IMR-90 (cell line): ENCODE measurements at regions not wholly inside any gene's neighbourhood (a gene's known extent, or its start where the extent isn't known, plus 50 kb on each side); places are given as distances from the start of the nearest gene placed in this dataset.

Source experiments
- ATAC-seq: fragments of 200-7000 bp; cut with Tn5 transposase; 2 replicates; pipeline ENCODE4 v1.9.1; 2020; ENCODE audit warnings: low read depth, mild to moderate bottlenecking, moderate library complexity
- BruUV-seq: library from RNA; stranded (reverse); fragments of 400-500 nt; replicated peaks from 2 replicates; lab custom pipeline; 2021; lab: Mats Ljungman, UMichigan
- CTCF ChIA-PET: fragments of 300-600 bp; formaldehyde crosslinking; extraction: SDS; loops from one replicate; lab custom pipeline; 2021; ENCODE audit warnings: antibody characterized with exemption; lab: Yijun Ruan, JAX
- POLR2A ChIA-PET: fragments of 300-600 bp; sonication (Branson Sonifier 250); formaldehyde crosslinking; loops from one replicate; lab custom pipeline; 2022; ENCODE audit warnings: antibody characterized with exemption; ENCODE audit not compliant: unreplicated experiment; lab: Charles Lee
- DNase-seq: peaks from one replicate; pipeline ENCODE4 v3.0.0; 2013
- H2AFZ ChIP-seq: replicated peaks from 2 replicates; pipeline ENCODE3; 2013; ENCODE audit warnings: low read length, mild to moderate bottlenecking; ENCODE audit not compliant: poor library complexity
- H2AK5ac ChIP-seq: 2 replicates; pipeline ENCODE4 v1.6.1; 2013; ENCODE audit warnings: low read depth, low read length, inconsistent platforms
- H2AK9ac ChIP-seq: replicated peaks from 2 replicates; pipeline ENCODE3; 2013; ENCODE audit warnings: mild to moderate bottlenecking, low read depth, low read length, moderate library complexity; ENCODE audit not compliant: poor library complexity
- H2BK120ac ChIP-seq: 2 replicates; pipeline ENCODE4 v1.6.1; 2013; ENCODE audit warnings: low read depth, low read length, inconsistent platforms
- H2BK15ac ChIP-seq: 3 replicates; pipeline ENCODE4 v1.6.1; 2013; ENCODE audit warnings: low read depth, low read length, inconsistent platforms
- H2BK20ac ChIP-seq: 2 replicates; pipeline ENCODE4 v1.6.1; 2013; ENCODE audit warnings: low read depth, mild to moderate bottlenecking, inconsistent platforms, low read length, moderate library complexity
- H2BK5ac ChIP-seq: 2 replicates; pipeline ENCODE4 v1.6.1; 2013; ENCODE audit warnings: mild to moderate bottlenecking, low read depth, low read length, inconsistent platforms; ENCODE audit not compliant: poor library complexity, severe bottlenecking
- H3K14ac ChIP-seq: replicated peaks from 2 replicates; pipeline ENCODE4 v1.6.1; 2013; ENCODE audit warnings: low read depth, low read length, inconsistent platforms
- H3K18ac ChIP-seq: 2 replicates; pipeline ENCODE4 v1.6.1; 2013; ENCODE audit warnings: low read depth, low read length, control low read depth
- H3K23ac ChIP-seq: 2 replicates; pipeline ENCODE4 v1.6.1; 2013; ENCODE audit warnings: low read depth, low read length, inconsistent platforms
- H3K27ac ChIP-seq: 2 replicates; pipeline ENCODE4 v1.5.1; 2013; ENCODE audit warnings: mild to moderate bottlenecking, control low read depth, low read length; ENCODE audit not compliant: insufficient read depth
- H3K27me3 ChIP-seq: 2 replicates; pipeline ENCODE4 v1.6.1; 2013; ENCODE audit warnings: low read length; ENCODE audit not compliant: control insufficient read depth, insufficient read depth
- H3K36me3 ChIP-seq: 2 replicates; pipeline ENCODE4 v1.6.1; 2013; ENCODE audit warnings: low read length, mixed read lengths; ENCODE audit not compliant: control insufficient read depth, insufficient read depth
- H3K4ac ChIP-seq: 2 replicates; pipeline ENCODE4 v1.6.1; 2013; ENCODE audit warnings: low read depth, low read length, inconsistent platforms
- H3K4me1 ChIP-seq: 2 replicates; pipeline ENCODE4 v1.6.1; 2013; ENCODE audit warnings: low read length, mixed read lengths; ENCODE audit not compliant: control insufficient read depth, insufficient read depth
- H3K4me2 ChIP-seq: 2 replicates; pipeline ENCODE4 v1.6.1; 2013; ENCODE audit warnings: low read depth, mild to moderate bottlenecking, control low read depth, low read length, moderate library complexity
- H3K4me3 ChIP-seq: 2 replicates; pipeline ENCODE4 v1.5.1; 2013; ENCODE audit warnings: low read depth, mild to moderate bottlenecking, control low read depth, low read length, moderate library complexity; ENCODE audit not compliant: insufficient read depth
- H3K56ac ChIP-seq: 2 replicates; pipeline ENCODE4 v1.6.1; 2013; ENCODE audit warnings: low read length, inconsistent platforms; ENCODE audit not compliant: insufficient read depth; ENCODE audit errors: extremely low read depth
- H3K79me1 ChIP-seq, 2 experiments: 2 replicates each; pipeline ENCODE4 v1.6.1; 2013; ENCODE audit warnings: low read length in 2 of 2, inconsistent platforms in 1 of 2, low read depth in 1 of 2
- H3K9ac ChIP-seq: 2 replicates; pipeline ENCODE4 v1.6.1; 2013; ENCODE audit warnings: low read depth, low read length, control low read depth
- H3K9me1 ChIP-seq: 2 replicates; pipeline ENCODE4 v1.6.1; 2013; ENCODE audit warnings: low read length, inconsistent platforms; ENCODE audit not compliant: insufficient read depth
- H3K9me3 ChIP-seq: 2 replicates; pipeline ENCODE4 v1.6.1; 2013; ENCODE audit warnings: low read length; ENCODE audit not compliant: control insufficient read depth, insufficient read depth
- H4K20me1 ChIP-seq: 2 replicates; pipeline ENCODE4 v1.6.1; 2013; ENCODE audit warnings: low read length, inconsistent platforms; ENCODE audit not compliant: insufficient read depth
- H4K5ac ChIP-seq: 2 replicates; pipeline ENCODE4 v1.6.1; 2013; ENCODE audit warnings: mild to moderate bottlenecking, low read depth, low read length, control low read depth
- H4K8ac ChIP-seq, 2 experiments: 2 replicates each; pipeline ENCODE4 v1.6.1; 2013; ENCODE audit warnings: low read depth in 2 of 2, low read length in 2 of 2, control low read depth in 1 of 2, inconsistent platforms in 1 of 2
- H4K91ac ChIP-seq: 2 replicates; pipeline ENCODE4 v1.6.1; 2013; ENCODE audit warnings: low read depth, low read length, inconsistent platforms; ENCODE audit not compliant: insufficient read depth
- CEBPB ChIP-seq: IDR thresholded peaks from 2 replicates; pipeline ENCODE4 v1.6.1; 2012; ENCODE audit warnings: low read depth, low read length, improper control_type of control experiment
- RFX5 ChIP-seq: IDR thresholded peaks from 2 replicates; pipeline ENCODE4 v1.8.0; 2012; ENCODE audit warnings: low read depth, mild to moderate bottlenecking, low read length, moderate library complexity
- WGBS, 2 experiments: methylation state at CpG; one replicate each; pipeline versions ENCODE4 v1.1.5 to v1.1.7; 2013; ENCODE audit warnings: missing lambda C conversion rate in 2 of 2; ENCODE audit not compliant: insufficient read length in 1 of 2; ENCODE audit errors: extremely low coverage in 2 of 2; 5-methylcytosine and 5-hydroxymethylcytosine counted together
- dilution Hi-C: fragments of 300-500 bp; cut with HindIII; formaldehyde crosslinking; loops from one replicate; pipeline ENCODE4 v1.14.3; 2018; ENCODE audit warnings: low sequenced_read_pairs; ENCODE audit not compliant: unreplicated experiment
- in situ Hi-C: fragments of 300-500 bp; cut with MboI; formaldehyde crosslinking; loops from 3 replicates; pipeline ENCODE4 v1.14.3; 2019; ENCODE audit warnings: low sequenced_read_pairs, inconsistent platforms, mixed read lengths
- intact Hi-C: fragments of 100-400 bp; cut with micrococcal nuclease; formaldehyde crosslinking; loops from 2 replicates; pipeline ENCODE4 v1.10.0; 2022
- TF ChIP-seq, protein P1 (sequence below): fragments of 150-350 bp; IDR thresholded peaks from 2 replicates; pipeline ENCODE4 v1.6.1; 2016; ENCODE audit warnings: low read depth, mild to moderate bottlenecking, low read length, moderate library complexity, borderline replicate concordance

- Histone ChIP-seq H2BK20ac (no peak overlapping the region), H3K9ac (no peak overlapping the region), H3K36me3 (no peaks in the 10 kb centered on the region), H2BK120ac (no peak overlapping the region), H3K56ac (no peak overlapping the region), H3K18ac (no peak overlapping the region), H3K23ac (no peak overlapping the region), H2AFZ (no peak overlapping the region), H3K4me3 (no peak overlapping the region), H3K79me1 (no peaks in the 10 kb centered on the region), H3K4me2 (no peak overlapping the region), H3K14ac (no peak overlapping the region), H4K8ac (no peak overlapping the region), H3K27me3 (no peaks in the 10 kb centered on the region), H3K9me3 (peaks cover 3% of the 10 kb centered on the region), H4K20me1 (no peaks in the 10 kb centered on the region), H2BK15ac (no peak overlapping the region), H2BK5ac (no peak overlapping the region), H4K5ac (no peak overlapping the region), H2AK5ac (no peak overlapping the region), H3K4me1 (no peaks in the 10 kb centered on the region), H2AK9ac (no peak overlapping the region), H3K4ac (no peak overlapping the region), H3K9me1 (no peaks in the 10 kb centered on the region), H4K91ac (no peak overlapping the region), H3K27ac (no peak overlapping the region)
- no peak for ATAC-seq
- ChIA-PET POLR2A (no interaction called here), CTCF (no interaction called here)
- WGBS, 2 experiments = no CpG with 5 or more reads among the region's 2 CpGs
- TF ChIP-seq, protein P1, sequence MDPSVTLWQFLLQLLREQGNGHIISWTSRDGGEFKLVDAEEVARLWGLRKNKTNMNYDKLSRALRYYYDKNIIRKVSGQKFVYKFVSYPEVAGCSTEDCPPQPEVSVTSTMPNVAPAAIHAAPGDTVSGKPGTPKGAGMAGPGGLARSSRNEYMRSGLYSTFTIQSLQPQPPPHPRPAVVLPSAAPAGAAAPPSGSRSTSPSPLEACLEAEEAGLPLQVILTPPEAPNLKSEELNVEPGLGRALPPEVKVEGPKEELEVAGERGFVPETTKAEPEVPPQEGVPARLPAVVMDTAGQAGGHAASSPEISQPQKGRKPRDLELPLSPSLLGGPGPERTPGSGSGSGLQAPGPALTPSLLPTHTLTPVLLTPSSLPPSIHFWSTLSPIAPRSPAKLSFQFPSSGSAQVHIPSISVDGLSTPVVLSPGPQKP = no peak
- no peak for TF ChIP-seq RFX5
- no peak for TF ChIP-seq CEBPB
- intact Hi-C loops = no loop called here
- in situ Hi-C loops = no loop called here
- no peak for DNase-seq
- no TSS peak for BruUV-seq
- dilution Hi-C loops = no loop called here
Observed at GRCh38 chr2:103991591-103991990, 862.3 kb upstream of the POU3F3 start.
